H1 (cell line): ENCODE measurements at regions not wholly inside any gene's neighbourhood (a gene's known extent, or its start where the extent isn't known, plus 50 kb on each side); places are given as distances from the start of the nearest gene placed in this dataset.

Experiments used
- CTCF ChIA-PET: fragments of 300-600 bp; sonication (Branson Sonifier 250); formaldehyde crosslinking; loops from one replicate; lab custom pipeline; 2021; ENCODE audit not compliant: partially characterized antibody; lab: Charles Lee
- POLR2A ChIA-PET: fragments of 300-600 bp; sonication (Branson Sonifier 250); formaldehyde crosslinking; loops from one replicate; lab custom pipeline; 2021; ENCODE audit warnings: inconsistent platforms; ENCODE audit not compliant: partially characterized antibody; lab: Charles Lee
- DNase-seq, 2 experiments: peaks; one replicate each; pipeline versions ENCODE4 v3.0.0 to v3.0.0-alpha.2; 2010 to 2022; ENCODE audit warnings: low spot score in 2 of 2, low read depth in 1 of 2, mixed read lengths in 1 of 2
- FAIRE-seq: peaks from 2 replicates; lab custom pipeline; 2011; peaks lifted over from hg19 to GRCh38; lab: Jason Lieb, UNC
- H2AFZ ChIP-seq: 2 replicates; pipeline ENCODE4 v1.8.1; 2012; ENCODE audit warnings: low read length, inconsistent platforms
- H2AK5ac ChIP-seq: 2 replicates; pipeline ENCODE4 v1.6.1; 2013; ENCODE audit warnings: low read depth, low read length
- H2BK120ac ChIP-seq: replicated peaks from 2 replicates; pipeline ENCODE3; 2013; ENCODE audit warnings: low read depth, low read length, inconsistent platforms
- H2BK12ac ChIP-seq: 2 replicates; pipeline ENCODE4 v1.6.1; 2013; ENCODE audit warnings: low read depth, low read length
- H2BK15ac ChIP-seq: 2 replicates; pipeline ENCODE4 v1.6.1; 2013; ENCODE audit warnings: low read length
- H2BK20ac ChIP-seq: 2 replicates; pipeline ENCODE4 v1.6.1; 2013; ENCODE audit warnings: low read length
- H2BK5ac ChIP-seq: 2 replicates; pipeline ENCODE4 v1.6.1; 2013; ENCODE audit warnings: low read depth, low read length
- H3K14ac ChIP-seq: 2 replicates; pipeline ENCODE4 v1.6.1; 2013; ENCODE audit warnings: inconsistent platforms; ENCODE audit not compliant: insufficient read length
- H3K18ac ChIP-seq: 2 replicates; pipeline ENCODE4 v1.6.1; 2013; ENCODE audit warnings: low read length; ENCODE audit errors: extremely low read depth
- H3K23ac ChIP-seq: 2 replicates; pipeline ENCODE4 v1.6.1; 2013; ENCODE audit warnings: inconsistent platforms; ENCODE audit not compliant: insufficient read length
- H3K23me2 ChIP-seq: 2 replicates; pipeline ENCODE4 v1.6.1; 2013; ENCODE audit warnings: low read depth, low read length
- H3K27ac ChIP-seq: 2 replicates; pipeline ENCODE4 v1.6.1; 2011; ENCODE audit warnings: low read depth, low read length, inconsistent platforms
- H3K27me3 ChIP-seq, 4 experiments: replicated peaks in 1 of 4; 1 replicate in 1 of 4; 2 replicates in 3 of 4; pipeline versions ENCODE4 v1.6.1 to v1.8.1; 2011 to 2013; ENCODE audit warnings: low read length in 3 of 4, mild to moderate bottlenecking in 3 of 4, inconsistent platforms in 2 of 4, mixed read lengths in 2 of 4, moderate library complexity in 1 of 4; ENCODE audit not compliant: control insufficient read depth in 3 of 4, insufficient read depth in 3 of 4; ENCODE audit errors: extremely low read depth in 1 of 4
- H3K36me3 ChIP-seq, 4 experiments: 2 replicates each; pipeline versions ENCODE4 v1.6.1 to v1.8.1; 2011 to 2013; ENCODE audit warnings: mild to moderate bottlenecking in 4 of 4, low read length in 3 of 4, moderate library complexity in 2 of 4, control low read depth in 1 of 4, inconsistent platforms in 1 of 4; ENCODE audit not compliant: insufficient read depth in 4 of 4, control insufficient read depth in 2 of 4
- H3K4ac ChIP-seq: replicated peaks from 2 replicates; pipeline ENCODE3; 2013; ENCODE audit warnings: low read length, low read depth, mixed read lengths, inconsistent platforms; ENCODE audit not compliant: insufficient read length
- H3K4me1 ChIP-seq, 4 experiments: replicated peaks in 1 of 4; 1 replicate in 1 of 4; 2 replicates in 3 of 4; pipeline versions ENCODE4 v1.6.1 to v1.8.1; 2011 to 2013; ENCODE audit warnings: low read length in 3 of 4, inconsistent platforms in 2 of 4, mixed read lengths in 1 of 4; ENCODE audit not compliant: insufficient read depth in 4 of 4, control insufficient read depth in 3 of 4
- H3K4me2 ChIP-seq, 2 experiments: 2 replicates each; pipeline versions ENCODE4 v1.6.1 to v1.8.1; 2011 to 2013; ENCODE audit warnings: low read depth in 2 of 2, low read length in 2 of 2, control low read depth in 1 of 2, inconsistent platforms in 1 of 2, mild to moderate bottlenecking in 1 of 2; ENCODE audit not compliant: insufficient read depth in 1 of 2
- H3K4me3 ChIP-seq, 4 experiments: fragments of 200-600, 300-600 bp in 1 of 4; sonication (generic), shearing (Covaris generic), sonication (Bioruptor Twin) in 1 of 4; 2 replicates each; pipeline versions ENCODE4 v1.5.1 to v1.8.1; 2011 to 2016; ENCODE audit warnings: low read length in 4 of 4, low read depth in 3 of 4, control low read depth in 2 of 4, inconsistent platforms in 2 of 4, mild to moderate bottlenecking in 2 of 4, mixed read lengths in 1 of 4, moderate library complexity in 1 of 4; ENCODE audit not compliant: insufficient read depth in 2 of 4; ENCODE audit errors: extremely low read depth in 1 of 4
- H3K56ac ChIP-seq: replicated peaks from 2 replicates; pipeline ENCODE3; 2013; ENCODE audit warnings: low read depth, mild to moderate bottlenecking, mixed read lengths, low read length, inconsistent platforms; ENCODE audit not compliant: insufficient read length
- H3K79me1 ChIP-seq: 2 replicates; pipeline ENCODE4 v1.6.1; 2013; ENCODE audit warnings: low read depth, low read length, control low read depth
- H3K79me2 ChIP-seq, 2 experiments: 2 replicates each; pipeline versions ENCODE4 v1.6.1 to v1.8.1; 2012 to 2013; ENCODE audit warnings: low read length in 2 of 2, mild to moderate bottlenecking in 2 of 2, inconsistent platforms in 1 of 2; ENCODE audit not compliant: insufficient read depth in 2 of 2, control insufficient read depth in 1 of 2
- H3K9ac ChIP-seq, 4 experiments: replicated peaks in 1 of 4; 1 replicate in 1 of 4; 2 replicates in 3 of 4; pipeline versions ENCODE4 v1.6.1 to v1.8.1; 2011 to 2013; ENCODE audit warnings: low read depth in 3 of 4, low read length in 3 of 4, control low read depth in 2 of 4, mild to moderate bottlenecking in 2 of 4, moderate library complexity in 2 of 4, inconsistent platforms in 1 of 4; ENCODE audit errors: extremely low read depth in 1 of 4
- H3K9me3 ChIP-seq, 2 experiments: 2 replicates each; pipeline versions ENCODE4 v1.6.1 to v1.8.1; 2012 to 2013; ENCODE audit warnings: mild to moderate bottlenecking in 2 of 2, moderate library complexity in 2 of 2, control low read depth in 1 of 2, inconsistent platforms in 1 of 2, low read depth in 1 of 2, low read length in 1 of 2, mixed read lengths in 1 of 2; ENCODE audit not compliant: insufficient read depth in 2 of 2
- H4K20me1 ChIP-seq, 2 experiments: replicated peaks in 1 of 2; 2 replicates each; pipeline versions ENCODE3 to v1.8.1; 2011 to 2013; ENCODE audit warnings: inconsistent platforms in 2 of 2, low read length in 2 of 2, mild to moderate bottlenecking in 1 of 2; ENCODE audit not compliant: insufficient read depth in 2 of 2, control insufficient read depth in 1 of 2
- H4K5ac ChIP-seq: 2 replicates; pipeline ENCODE4 v1.6.1; 2013; ENCODE audit warnings: low read length, low read depth, mixed read lengths, inconsistent platforms; ENCODE audit not compliant: insufficient read length
- H4K8ac ChIP-seq: 2 replicates; pipeline ENCODE4 v1.8.0; 2013; ENCODE audit warnings: mild to moderate bottlenecking, moderate library complexity, low read length, inconsistent platforms; ENCODE audit not compliant: insufficient read depth; ENCODE audit errors: extremely low read depth
- H4K91ac ChIP-seq: replicated peaks from 2 replicates; pipeline ENCODE3; 2013; ENCODE audit warnings: low read length, mixed read lengths, inconsistent platforms; ENCODE audit not compliant: insufficient read length
- BRCA1 ChIP-seq: IDR thresholded peaks from 2 replicates; pipeline ENCODE4 v1.6.1; 2012; ENCODE audit warnings: low read depth, low read length, improper control_type of control experiment
- CEBPB ChIP-seq: IDR thresholded peaks from 2 replicates; pipeline ENCODE4 v1.6.1; 2012; ENCODE audit warnings: low read depth, low read length
- EZH2 ChIP-seq: fragments of 200-600 bp; sonication (generic); IDR thresholded peaks from 2 replicates; pipeline ENCODE4 v1.7.1; 2012; ENCODE audit warnings: low read depth, mild to moderate bottlenecking, moderate library complexity, low read length, inconsistent platforms; ENCODE audit not compliant: severe bottlenecking
- KDM5A ChIP-seq: fragments of 200-600 bp; IDR thresholded peaks from 2 replicates; pipeline ENCODE4 v1.7.1; 2012; ENCODE audit warnings: mild to moderate bottlenecking, low read length, inconsistent platforms, mixed read lengths
- SIN3A ChIP-seq, 2 experiments: IDR thresholded peaks in 1 of 2; conservative IDR thresholded peaks in 1 of 2; 2 replicates each; pipeline ENCODE4 v1.6.1; 2011 to 2012; ENCODE audit warnings: low read length in 2 of 2, improper control_type of control experiment in 1 of 2, low read depth in 1 of 2, mild to moderate bottlenecking in 1 of 2
- WGBS, 2 experiments: shearing (Covaris generic) in 1 of 2; methylation state at CpG; one replicate each; pipeline versions ENCODE4 v1.1.6 to v1.1.7; 2013 to 2015; ENCODE audit warnings: low lambda C conversion rate in 2 of 2, mixed read lengths in 2 of 2, inconsistent platforms in 1 of 2, low coverage in 1 of 2, missing lambda C conversion rate in 1 of 2; ENCODE audit not compliant: insufficient replicate concordance in 2 of 2, insufficient coverage in 1 of 2, insufficient read length in 1 of 2; ENCODE audit errors: extremely low coverage in 1 of 2, missing lambda C conversion rate in 1 of 2; 5-methylcytosine and 5-hydroxymethylcytosine counted together

DNA sequence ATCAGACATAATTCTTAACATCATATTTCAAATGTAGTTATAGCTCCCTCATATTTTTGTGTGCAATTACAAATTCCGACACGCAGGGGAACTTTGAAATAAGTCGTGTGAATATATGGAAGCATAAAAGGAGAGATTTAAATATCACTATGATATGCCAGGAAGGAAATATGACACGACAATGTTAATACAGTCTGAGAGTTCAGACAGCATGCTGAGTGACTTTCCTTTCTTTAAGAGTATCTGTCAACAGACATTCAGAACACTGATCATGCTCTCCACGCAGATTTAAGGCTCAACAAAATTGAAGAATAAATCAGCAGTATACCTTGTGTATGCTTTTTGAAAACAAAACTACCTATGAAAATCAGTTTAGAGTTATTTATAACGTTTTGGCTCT is 232.6 kb upstream of the CARD18 start:
- no peaks in the 10 kb centered on the region for H3K4me1 ChIP-seq
- DNase-seq (no peak), FAIRE-seq (no peak)
- no peak overlapping the region for H2BK15ac ChIP-seq
- no peak overlapping the region for H4K91ac ChIP-seq
- no peak overlapping the region for H2AK5ac ChIP-seq
- no peak overlapping the region for H3K23ac ChIP-seq
- H3K79me1 ChIP-seq = no peaks in the 10 kb centered on the region
- H2BK120ac ChIP-seq = no peak overlapping the region
- no peak overlapping the region for H3K4me2 ChIP-seq
- H3K27me3 ChIP-seq = no peaks in the 10 kb centered on the region
- H4K5ac ChIP-seq = no peak overlapping the region
- H3K14ac ChIP-seq = no peak overlapping the region
- CTCF ChIA-PET = no interaction called here
- POLR2A ChIA-PET = no interaction called here
- H3K9me3 ChIP-seq = peaks cover 9 to 12% of the 10 kb centered on the region in 2 experiments
- H3K9ac ChIP-seq = no peak overlapping the region
- H3K4ac ChIP-seq = no peak overlapping the region
- H3K56ac ChIP-seq = no peak overlapping the region
- WGBS, 2 experiments = 91% methylated on average over 6 of the region's 6 CpGs; no CpG with 5 or more reads in 1 of the 2 experiments
- no peak overlapping the region for H2BK12ac ChIP-seq
- H3K18ac ChIP-seq = no peak overlapping the region
- no peaks in the 10 kb centered on the region for H3K23me2 ChIP-seq
- H2BK5ac ChIP-seq = no peak overlapping the region
- H3K79me2 ChIP-seq = no peaks in the 10 kb centered on the region
- no peaks in the 10 kb centered on the region for H3K36me3 ChIP-seq
- no peak overlapping the region for H3K4me3 ChIP-seq
- no peaks in the 10 kb centered on the region for H4K20me1 ChIP-seq
- TF ChIP-seq SIN3A (conservative IDR thresholded peaks at IDR 0.05 in 1 of 2, IDR thresholded peaks at IDR 0.05 in 1 of 2; ENCODE audit: low read depth in 1 of 2, low read length in 2 of 2) (no peak), CEBPB (no peak), BRCA1 (no peak), EZH2 (no peak), KDM5A (no peak)
- no peak overlapping the region for H2AFZ ChIP-seq
- H4K8ac ChIP-seq = no peak overlapping the region
- no peak overlapping the region for H3K27ac ChIP-seq
- H2BK20ac ChIP-seq = no peak overlapping the region
